GM10248 (cell line): ENCODE measurements at regions not wholly inside any gene's neighbourhood (a gene's known extent, or its start where the extent isn't known, plus 50 kb on each side); places are given as distances from the start of the nearest gene placed in this dataset.

Source experiments
- CTCF ChIA-PET: fragments of 300-600 bp; sonication (Branson Sonifier 250); formaldehyde crosslinking; extraction: SDS; loops from one replicate; lab custom pipeline; 2021; ENCODE audit warnings: antibody characterized with exemption; lab: Yijun Ruan, JAX
- POLR2A ChIA-PET: fragments of 350-650 bp; sonication (Branson Sonifier 250); formaldehyde crosslinking; extraction: SDS; loops from one replicate; lab custom pipeline; 2020; ENCODE audit warnings: antibody characterized with exemption; lab: Yijun Ruan, JAX
- DNase-seq: peaks from one replicate; pipeline ENCODE4 v3.0.0; 2012; ENCODE audit errors: extremely low spot score
- CTCF ChIP-seq: IDR thresholded peaks from 2 replicates; pipeline ENCODE4 v1.5.1; 2012; ENCODE audit warnings: mild to moderate bottlenecking, low read depth; ENCODE audit errors: extremely low read depth, missing control alignments, control extremely low read depth

- TF ChIP-seq CTCF: no peak
- ChIA-PET CTCF (interaction anchor here (1.6 to 2.3 kb wide), 2 partner anchors 10 to 17 kb away, joined by 5 to 6 read pairs; no protein-coding TSS in a partner anchor), POLR2A (no interaction called here)
- no peak for DNase-seq
Measured at GRCh38 chr2:163177592-163177991, 339.0 kb upstream of the KCNH7 start.

- POLR2A ChIA-PET: no interaction called here
- no peak for TF ChIP-seq CTCF
- CTCF ChIA-PET: interaction anchor here (1.2 to 2.3 kb wide), 2 partner anchors 9 to 15 kb away, joined by 3 to 6 read pairs; no protein-coding TSS in a partner anchor
- no peak for DNase-seq
Measured at GRCh38 chr2:163175294-163175693, 336.7 kb upstream of the KCNH7 start.

GRCh38 chr2:163173591-163173990 lies 335.0 kb upstream of the KCNH7 start:
- POLR2A ChIA-PET: no interaction called here
- no peak for DNase-seq
- TF ChIP-seq CTCF: no peak
- CTCF ChIA-PET: interaction anchor here (1.3 to 2.5 kb wide), 2 partner anchors 9 to 888 kb away, joined by 3 to 11 read pairs; no protein-coding TSS in a partner anchor

GRCh38 chr2:163171786-163172530 lies 333.4 kb upstream of the KCNH7 start:
- CTCF ChIA-PET: interaction anchor here (1.9 to 2.5 kb wide), 2 partner anchors 11 kb away, joined by 11 to 20 read pairs; no protein-coding TSS in a partner anchor
- POLR2A ChIA-PET: no interaction called here
- DNase-seq: no peak
- no peak for TF ChIP-seq CTCF

GRCh38 chr2:163157891-163158496 lies 319.4 kb upstream of the KCNH7 start:
- no peak for TF ChIP-seq CTCF
- CTCF ChIA-PET: interaction anchor here (1.0 kb wide), 1 partner anchor 220 kb away, joined by 3 read pairs; no protein-coding TSS in a partner anchor
- DNase-seq: no peak
- POLR2A ChIA-PET: no interaction called here

GRCh38 chr2:163157411-163157810 lies 318.8 kb upstream of the KCNH7 start:
- ChIA-PET POLR2A (no interaction called here), CTCF (interaction anchor here (1.0 to 1.8 kb wide), 3 partner anchors 10 to 219 kb away, joined by 3 to 9 read pairs (median 3); no protein-coding TSS in a partner anchor)
- DNase-seq: no peak
- no peak for TF ChIP-seq CTCF
